ENCODE measurements at regions not wholly inside any gene's neighbourhood (a gene's known extent, or its start where the extent isn't known, plus 50 kb on each side); places are given as distances from the start of the nearest gene placed in this dataset.

DNA sequence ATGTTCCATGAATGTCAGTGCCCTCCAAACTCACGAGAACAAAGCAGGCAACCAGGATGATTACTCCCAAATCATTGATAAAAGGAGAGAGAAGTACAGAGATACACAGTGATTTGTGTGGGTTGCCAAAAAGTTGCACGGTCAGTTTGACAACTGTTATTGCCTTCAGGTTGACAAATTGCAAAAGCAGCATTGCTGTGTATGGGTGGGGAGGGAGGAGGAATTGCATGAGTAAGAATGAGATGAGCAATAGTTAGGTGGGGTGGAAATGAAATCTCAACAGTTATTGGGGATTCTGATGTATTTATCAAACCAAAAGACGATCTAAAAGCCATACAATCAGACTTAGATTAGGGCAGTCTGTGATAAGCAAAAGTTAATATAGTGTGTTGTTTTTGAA lies 93.7 kb downstream of the NTMT2 start:
- ChIA-PET CTCF (ENCODE audit: unreplicated experiment) (no interaction called here), POLR2A (no interaction called here)
- no peaks in the 10 kb centered on the region for H3K36me3 ChIP-seq (ENCODE audit: insufficient read depth, low read length)
- H2AFZ ChIP-seq (ENCODE audit: low read length): no peak overlapping the region
- H3K4me1 ChIP-seq (ENCODE audit: insufficient read depth, low read length, poor library complexity, severe bottlenecking): no peaks in the 10 kb centered on the region
- no peaks in the 10 kb centered on the region for H3K9me2 ChIP-seq (ENCODE audit: insufficient read depth, low read length)
- no peaks in the 10 kb centered on the region for H3K79me2 ChIP-seq (ENCODE audit: insufficient read depth, low read depth, low read length)
- no peak overlapping the region for H3K4me3 ChIP-seq (ENCODE audit: low read depth, low read length, poor library complexity, severe bottlenecking)
- H3K4me2 ChIP-seq (ENCODE audit: low read length): no peak overlapping the region
- no peaks in the 10 kb centered on the region for H4K20me1 ChIP-seq (ENCODE audit: insufficient read depth, low read length)
- no peak for DNase-seq (ENCODE audit: low spot score)
- H3K9me3 ChIP-seq (ENCODE audit: low read length): no peaks in the 10 kb centered on the region
- intact Hi-C loops (cut with micrococcal nuclease; ENCODE audit: unreplicated experiment): no loop called here
- no TSS peak for BruUV-seq (replicated peaks)
- TF ChIP-seq, protein P1, sequence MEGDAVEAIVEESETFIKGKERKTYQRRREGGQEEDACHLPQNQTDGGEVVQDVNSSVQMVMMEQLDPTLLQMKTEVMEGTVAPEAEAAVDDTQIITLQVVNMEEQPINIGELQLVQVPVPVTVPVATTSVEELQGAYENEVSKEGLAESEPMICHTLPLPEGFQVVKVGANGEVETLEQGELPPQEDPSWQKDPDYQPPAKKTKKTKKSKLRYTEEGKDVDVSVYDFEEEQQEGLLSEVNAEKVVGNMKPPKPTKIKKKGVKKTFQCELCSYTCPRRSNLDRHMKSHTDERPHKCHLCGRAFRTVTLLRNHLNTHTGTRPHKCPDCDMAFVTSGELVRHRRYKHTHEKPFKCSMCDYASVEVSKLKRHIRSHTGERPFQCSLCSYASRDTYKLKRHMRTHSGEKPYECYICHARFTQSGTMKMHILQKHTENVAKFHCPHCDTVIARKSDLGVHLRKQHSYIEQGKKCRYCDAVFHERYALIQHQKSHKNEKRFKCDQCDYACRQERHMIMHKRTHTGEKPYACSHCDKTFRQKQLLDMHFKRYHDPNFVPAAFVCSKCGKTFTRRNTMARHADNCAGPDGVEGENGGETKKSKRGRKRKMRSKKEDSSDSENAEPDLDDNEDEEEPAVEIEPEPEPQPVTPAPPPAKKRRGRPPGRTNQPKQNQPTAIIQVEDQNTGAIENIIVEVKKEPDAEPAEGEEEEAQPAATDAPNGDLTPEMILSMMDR (conservative IDR thresholded peaks at IDR 0.05; ENCODE audit: low read length): no peak
- TF ChIP-seq EZH2phosphoT487 (IDR thresholded peaks at IDR 0.05; ENCODE audit: borderline replicate concordance, low read depth, low read length): no peak
- H3K27ac ChIP-seq (ENCODE audit: low read depth, low read length, poor library complexity, severe bottlenecking): no peak overlapping the region

DNA sequence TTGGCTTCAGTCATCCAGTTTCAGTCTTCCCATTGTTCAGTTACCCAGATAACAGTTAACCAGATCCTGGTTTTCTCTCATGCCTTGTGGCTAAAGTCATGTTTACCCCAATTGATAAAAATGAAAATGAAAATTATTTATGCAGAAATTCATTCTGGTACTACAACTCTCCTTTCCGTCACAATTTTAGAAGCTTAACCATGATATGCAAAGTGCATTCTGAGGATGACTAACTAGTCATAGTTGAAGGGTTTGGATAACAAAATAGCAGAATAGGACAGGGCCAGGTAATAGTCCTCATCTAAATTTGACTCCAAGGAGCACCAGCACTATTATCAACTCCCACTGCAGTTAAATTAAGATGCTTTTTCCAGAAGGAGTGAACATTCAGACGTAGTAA lies 94.7 kb downstream of the NTMT2 start:
- H3K79me2 ChIP-seq (ENCODE audit: insufficient read depth, low read depth, low read length): no peaks in the 10 kb centered on the region
- no peak overlapping the region for H3K4me3 ChIP-seq (ENCODE audit: low read depth, low read length, poor library complexity, severe bottlenecking)
- H3K27ac ChIP-seq (ENCODE audit: low read depth, low read length, poor library complexity, severe bottlenecking): no peak overlapping the region
- intact Hi-C loops (cut with micrococcal nuclease; ENCODE audit: unreplicated experiment): no loop called here
- no peaks in the 10 kb centered on the region for H3K36me3 ChIP-seq (ENCODE audit: insufficient read depth, low read length)
- no peak for DNase-seq (ENCODE audit: low spot score)
- H4K20me1 ChIP-seq (ENCODE audit: insufficient read depth, low read length): no peaks in the 10 kb centered on the region
- ChIA-PET POLR2A (no interaction called here), CTCF (ENCODE audit: unreplicated experiment) (no interaction called here)
- no TSS peak for BruUV-seq (replicated peaks)
- H3K4me1 ChIP-seq (ENCODE audit: insufficient read depth, low read length, poor library complexity, severe bottlenecking): no peaks in the 10 kb centered on the region
- no peak overlapping the region for H2AFZ ChIP-seq (ENCODE audit: low read length)
- H3K9me3 ChIP-seq (ENCODE audit: low read length): no peaks in the 10 kb centered on the region
- TF ChIP-seq, protein P1 (conservative IDR thresholded peaks at IDR 0.05; ENCODE audit: low read length): no peak
- TF ChIP-seq EZH2phosphoT487 (IDR thresholded peaks at IDR 0.05; ENCODE audit: borderline replicate concordance, low read depth, low read length): no peak
- no peaks in the 10 kb centered on the region for H3K9me2 ChIP-seq (ENCODE audit: insufficient read depth, low read length)
- H3K4me2 ChIP-seq (ENCODE audit: low read length): no peak overlapping the region

DNA sequence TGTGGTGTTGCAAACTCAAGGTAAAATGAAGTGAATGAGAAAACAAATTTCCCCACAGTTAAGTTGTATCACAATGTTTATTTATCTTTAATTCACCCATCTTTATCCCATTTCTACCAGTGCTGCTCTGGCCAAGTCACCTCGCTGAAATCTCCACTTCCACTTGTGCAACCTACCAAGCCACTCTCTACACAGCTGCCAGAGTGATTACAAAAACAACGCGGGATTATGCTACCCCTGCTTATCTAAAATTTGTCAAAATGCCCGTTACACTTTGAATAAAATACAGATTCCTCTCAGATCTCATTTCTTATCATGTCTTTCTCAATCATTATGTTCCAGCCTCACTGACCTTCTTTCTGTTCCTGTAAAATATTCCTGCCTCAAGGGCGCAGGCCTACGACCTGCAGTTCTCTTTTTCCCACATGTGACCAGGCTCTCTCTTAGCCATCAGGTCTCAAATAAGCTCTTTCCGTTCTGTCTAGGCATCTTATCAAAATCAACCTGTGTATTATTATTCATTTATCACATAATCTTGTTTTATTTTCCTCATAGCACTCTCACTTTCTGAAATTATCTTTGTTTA lies 95.6 kb downstream of the NTMT2 start:
- H3K27ac ChIP-seq (ENCODE audit: low read depth, low read length, poor library complexity, severe bottlenecking): no peak overlapping the region
- no peaks in the 10 kb centered on the region for H3K9me2 ChIP-seq (ENCODE audit: insufficient read depth, low read length)
- no peaks in the 10 kb centered on the region for H3K9me3 ChIP-seq (ENCODE audit: low read length)
- no peaks in the 10 kb centered on the region for H3K36me3 ChIP-seq (ENCODE audit: insufficient read depth, low read length)
- H3K4me1 ChIP-seq (ENCODE audit: insufficient read depth, low read length, poor library complexity, severe bottlenecking): no peaks in the 10 kb centered on the region
- H2AFZ ChIP-seq (ENCODE audit: low read length): no peak overlapping the region
- DNase-seq (ENCODE audit: low spot score): no peak
- H3K4me3 ChIP-seq (ENCODE audit: low read depth, low read length, poor library complexity, severe bottlenecking): no peak overlapping the region
- POLR2A ChIA-PET: interaction anchor here (0.6 kb wide), 1 partner anchor 15 kb away, joined by 7 read pairs; no protein-coding TSS in a partner anchor
- no peak overlapping the region for H3K4me2 ChIP-seq (ENCODE audit: low read length)
- BruUV-seq (replicated peaks): no TSS peak
- intact Hi-C loops (cut with micrococcal nuclease; ENCODE audit: unreplicated experiment): no loop called here
- CTCF ChIA-PET (ENCODE audit: unreplicated experiment): no interaction called here
- TF ChIP-seq, protein P1 (conservative IDR thresholded peaks at IDR 0.05; ENCODE audit: low read length): no peak
- no peak for TF ChIP-seq EZH2phosphoT487 (IDR thresholded peaks at IDR 0.05; ENCODE audit: borderline replicate concordance, low read depth, low read length)
- no peaks in the 10 kb centered on the region for H4K20me1 ChIP-seq (ENCODE audit: insufficient read depth, low read length)
- H3K79me2 ChIP-seq (ENCODE audit: insufficient read depth, low read depth, low read length): no peaks in the 10 kb centered on the region

Data from OCI-LY7 (cell line).